Bronchial epithelial cell (primary cell): ENCODE measurements at regions not wholly inside any gene's neighbourhood (a gene's known extent, or its start where the extent isn't known, plus 50 kb on each side); places are given as distances from the start of the nearest gene placed in this dataset.

ENCODE experiments used
- DNase-seq: peaks from one replicate; pipeline ENCODE4 v3.0.0-alpha.2; 2010; ENCODE audit warnings: low read depth
- FAIRE-seq: peaks from 2 replicates; lab custom pipeline; 2011; peaks lifted over from hg19 to GRCh38; lab: Jason Lieb, UNC
- H3K27me3 ChIP-seq: 2 replicates; pipeline ENCODE4 v1.5.1; 2011; ENCODE audit warnings: low read length; ENCODE audit not compliant: control insufficient read depth, insufficient read depth
- H3K36me3 ChIP-seq: 2 replicates; pipeline ENCODE4 v1.5.1; 2011; ENCODE audit warnings: low read length; ENCODE audit not compliant: control insufficient read depth, insufficient read depth
- H3K4me3 ChIP-seq: 2 replicates; pipeline ENCODE4 v1.5.1; 2011; ENCODE audit warnings: mild to moderate bottlenecking, low read depth, low read length, control low read depth
- CTCF ChIP-seq: IDR thresholded peaks from 2 replicates; pipeline ENCODE4 v1.5.1; 2011; ENCODE audit warnings: mild to moderate bottlenecking, moderate library complexity, low read length, control low read depth, inconsistent platforms; ENCODE audit not compliant: insufficient read depth, severe bottlenecking

GRCh38 chr15:96878129-96878528 lies 547.6 kb downstream of the NR2F2 start:
- no peak overlapping the region for H3K4me3 ChIP-seq
- no peaks in the 10 kb centered on the region for H3K36me3 ChIP-seq
- no peak for TF ChIP-seq CTCF
- H3K27me3 ChIP-seq, result no peaks in the 10 kb centered on the region
- FAIRE-seq (no peak), DNase-seq (no peak)

- H3K4me3 ChIP-seq, result no peak overlapping the region
- DNase-seq (no peak), FAIRE-seq (no peak)
- no peak for TF ChIP-seq CTCF
- no peaks in the 10 kb centered on the region for H3K27me3 ChIP-seq
- no peaks in the 10 kb centered on the region for H3K36me3 ChIP-seq
These were observed 551.7 kb downstream of the NR2F2 start for GRCh38 chr15:96882121-96882772.

GRCh38 chr15:96887730-96888129 lies 557.2 kb downstream of the NR2F2 start:
- Histone ChIP-seq H3K36me3 (no peaks in the 10 kb centered on the region), H3K4me3 (no peak overlapping the region), H3K27me3 (no peaks in the 10 kb centered on the region)
- no peak for FAIRE-seq
- no peak for TF ChIP-seq CTCF
- peak; percentile 47 for DNase-seq

GRCh38 chr15:96888764-96889163 lies 558.3 kb downstream of the NR2F2 start:
- H3K4me3 ChIP-seq, result no peak overlapping the region
- DNase-seq (no peak), FAIRE-seq (no peak)
- H3K27me3 ChIP-seq, result no peaks in the 10 kb centered on the region
- H3K36me3 ChIP-seq, result no peaks in the 10 kb centered on the region
- no peak for TF ChIP-seq CTCF

GRCh38 chr15:96889734-96890480 lies 559.4 kb downstream of the NR2F2 start:
- Histone ChIP-seq H3K27me3 (no peaks in the 10 kb centered on the region), H3K36me3 (no peaks in the 10 kb centered on the region), H3K4me3 (peak overlapping the region; percentile 4)
- FAIRE-seq (no peak), DNase-seq (no peak)
- TF ChIP-seq CTCF, result no peak
